ENCODE measurements at regions not wholly inside any gene's neighbourhood (a gene's known extent, or its start where the extent isn't known, plus 50 kb on each side); places are given as distances from the start of the nearest gene placed in this dataset.

DNA sequence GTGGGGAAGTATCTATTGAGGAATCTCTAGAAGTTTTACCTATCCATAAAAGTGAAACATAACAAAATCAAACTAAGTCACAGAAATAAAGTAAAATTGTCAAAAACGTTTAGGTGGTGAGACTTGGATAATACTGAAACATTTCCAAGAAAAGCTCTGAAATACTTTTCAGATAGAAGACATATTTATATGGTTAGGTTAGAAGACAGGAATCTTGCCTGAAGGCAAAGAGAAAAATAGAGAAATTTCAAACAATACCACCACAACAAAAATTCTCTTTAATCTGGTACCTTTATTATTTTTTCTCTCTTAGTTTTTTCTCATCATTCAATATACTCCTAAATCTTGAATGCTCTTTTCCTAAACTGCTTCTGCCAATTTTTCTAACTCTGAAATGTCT lies 222.7 kb upstream of the PLSCR5 start:
- no peak for FAIRE-seq

DNA sequence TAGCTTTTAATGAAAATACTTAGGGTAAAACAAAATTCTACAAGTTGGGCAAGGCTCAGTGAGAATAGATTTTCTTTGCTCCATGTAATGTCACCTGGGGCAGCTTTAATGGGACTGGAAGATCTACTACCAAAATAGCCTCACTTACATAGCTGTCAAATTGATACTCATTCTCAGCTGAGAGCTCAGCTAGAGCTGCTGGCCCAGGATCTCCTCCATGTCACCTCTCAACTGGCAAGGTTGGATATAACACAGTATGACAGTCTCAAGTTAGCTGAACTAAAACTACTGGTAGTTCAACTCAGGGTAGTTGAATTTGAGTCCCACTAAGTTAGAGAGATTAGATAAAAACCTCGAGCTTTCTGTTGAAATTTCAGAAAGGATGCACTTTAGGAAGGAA lies 218.5 kb upstream of the PLSCR5 start:
- FAIRE-seq = no peak

DNA sequence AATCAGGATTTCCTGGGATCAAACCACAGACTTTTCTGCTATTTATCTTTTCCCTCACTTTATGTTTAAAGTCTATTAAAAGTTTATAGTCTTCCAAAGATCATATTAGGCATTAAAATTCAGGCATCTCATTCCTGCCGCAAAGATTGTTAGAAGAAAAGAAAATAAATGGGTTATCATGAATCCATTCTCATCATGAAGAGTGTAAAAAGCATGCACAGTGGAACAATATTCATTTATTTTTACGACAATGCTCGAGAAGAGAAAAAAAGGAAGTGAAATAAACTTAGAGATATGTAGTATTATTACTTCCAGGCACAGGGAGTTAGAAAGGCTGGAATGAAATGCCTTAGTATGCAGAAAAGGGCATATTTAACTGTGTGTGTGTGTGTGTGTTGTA lies 213.7 kb upstream of the PLSCR5 start:
- FAIRE-seq = no peak

DNA sequence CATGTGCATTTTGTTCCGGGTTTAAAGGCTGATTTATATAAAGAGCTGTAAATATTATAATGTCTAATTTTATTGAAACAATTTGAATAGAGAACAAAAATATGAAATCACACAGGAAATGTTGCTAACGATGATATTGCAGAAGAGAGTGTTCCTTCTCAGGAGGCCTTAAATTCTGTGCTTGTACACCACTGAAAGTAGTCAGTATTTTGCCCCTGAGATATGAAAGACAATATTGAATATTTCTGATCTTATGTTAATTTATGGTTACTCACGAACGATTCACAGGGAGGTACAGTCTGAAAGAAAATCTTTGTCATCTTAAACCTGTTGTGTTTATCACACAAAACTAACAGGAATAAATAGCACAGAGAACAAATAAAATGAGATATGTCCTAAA lies 213.2 kb upstream of the PLSCR5 start:
- FAIRE-seq = no peak

DNA sequence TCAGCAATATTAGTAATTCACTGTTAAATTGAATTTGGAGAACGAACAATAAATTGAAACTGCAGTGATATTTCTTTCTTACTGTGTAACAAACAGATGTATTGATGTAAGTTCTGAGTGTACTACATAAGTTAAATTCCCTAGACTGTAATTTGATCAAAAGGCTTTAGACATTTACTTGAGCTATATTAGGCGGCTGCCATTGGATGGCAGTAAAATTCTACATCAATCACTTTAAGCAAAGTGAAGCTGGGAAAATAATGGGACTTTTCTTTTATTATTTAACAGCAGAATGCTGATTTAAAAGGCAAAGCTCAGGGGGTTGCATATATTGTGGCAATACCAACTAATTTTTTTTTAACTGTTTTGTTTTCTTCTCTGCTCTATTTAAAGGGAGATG lies 212.6 kb upstream of the PLSCR5 start:
- FAIRE-seq = no peak

DNA sequence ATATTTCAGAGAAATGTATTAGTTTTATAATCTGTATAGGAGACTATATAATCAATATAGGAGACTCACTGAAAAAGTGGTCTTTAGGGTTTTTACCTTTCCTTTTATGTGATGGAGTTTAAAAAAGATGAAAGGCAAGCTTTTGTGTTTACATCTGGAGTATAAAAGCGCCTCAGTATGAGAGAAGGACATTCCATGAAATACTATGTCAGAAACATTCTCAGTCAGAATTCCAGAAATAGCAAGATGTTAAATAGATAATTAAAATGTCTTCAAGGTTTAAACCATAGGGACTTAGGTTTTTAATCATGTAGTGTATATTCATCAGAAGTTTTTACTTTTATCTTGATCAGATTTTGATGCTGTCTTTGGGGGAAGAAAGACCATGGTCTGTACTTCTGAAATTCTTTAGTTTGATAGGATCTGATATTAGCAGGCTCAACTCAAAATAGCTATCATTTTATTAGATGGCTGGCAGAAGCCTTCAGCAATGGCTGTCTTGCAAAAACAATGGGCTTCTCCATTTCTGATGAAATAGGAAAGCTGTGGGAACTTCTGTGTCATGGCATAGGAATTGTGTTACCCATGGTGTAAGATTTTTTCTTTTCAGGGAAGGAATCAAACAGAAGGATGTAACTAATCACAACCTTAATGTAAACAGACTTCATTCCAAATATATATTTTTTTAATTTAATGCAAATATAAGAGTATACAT lies 209.6 kb upstream of the PLSCR5 start:
- FAIRE-seq = no peak

DNA sequence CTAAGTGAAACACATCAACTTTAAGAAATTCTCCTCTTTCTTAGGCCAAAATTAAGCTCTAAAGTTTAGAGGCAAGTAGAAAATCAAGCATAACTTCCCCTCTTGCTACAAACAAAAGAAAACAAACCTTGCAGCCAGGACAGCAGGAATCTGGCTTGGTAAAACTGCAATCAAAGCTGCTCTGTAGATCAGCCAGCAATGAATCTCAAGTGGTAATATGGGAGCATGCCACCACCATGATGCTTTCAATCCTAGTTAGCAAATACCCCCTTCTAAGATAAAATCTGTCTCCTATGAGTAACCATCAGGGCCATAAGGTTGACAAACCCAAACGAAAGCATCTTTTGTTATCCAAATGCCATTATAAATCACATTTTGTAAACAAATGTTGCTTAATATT lies 208.3 kb upstream of the PLSCR5 start:
- no peak for FAIRE-seq

DNA sequence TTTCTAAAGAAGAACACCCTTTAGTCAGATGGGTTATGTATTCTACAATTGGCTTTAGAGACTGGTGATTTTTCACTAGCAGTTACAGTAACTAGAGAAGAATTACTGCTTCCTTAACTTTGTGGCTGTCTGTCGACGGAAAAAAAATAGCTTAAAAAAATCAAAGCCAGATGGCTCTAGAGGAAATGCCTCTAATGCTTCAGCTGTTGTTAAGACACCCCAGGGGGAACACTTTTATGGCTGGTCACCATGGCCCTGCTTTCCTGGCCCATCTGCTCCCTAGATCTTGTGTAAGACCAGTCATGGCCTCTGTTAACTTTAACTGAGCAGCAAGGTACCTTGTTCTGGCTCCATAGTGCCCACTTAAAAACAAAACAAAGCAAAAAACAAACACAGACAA lies 198.6 kb upstream of the PLSCR5 start:
- FAIRE-seq = no peak

DNA sequence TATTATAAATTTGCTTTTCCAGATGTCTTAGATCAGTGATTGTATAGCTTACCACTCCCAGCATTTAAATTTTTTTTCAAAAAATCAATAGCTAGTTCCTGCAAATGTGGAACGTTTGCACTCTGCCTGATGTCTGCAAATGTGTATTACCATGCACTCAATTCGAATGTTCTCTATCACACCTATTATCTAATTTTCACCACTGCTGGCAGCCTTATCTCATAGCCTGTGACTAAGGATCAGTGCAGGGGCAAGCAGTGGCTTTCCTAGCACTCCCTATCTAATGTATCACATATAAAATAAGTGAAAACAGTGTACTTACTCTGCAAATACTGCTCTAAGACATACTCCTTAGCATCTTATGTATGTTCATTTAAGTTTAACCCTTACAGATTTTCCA lies 196.3 kb upstream of the PLSCR5 start:
- FAIRE-seq = no peak

DNA sequence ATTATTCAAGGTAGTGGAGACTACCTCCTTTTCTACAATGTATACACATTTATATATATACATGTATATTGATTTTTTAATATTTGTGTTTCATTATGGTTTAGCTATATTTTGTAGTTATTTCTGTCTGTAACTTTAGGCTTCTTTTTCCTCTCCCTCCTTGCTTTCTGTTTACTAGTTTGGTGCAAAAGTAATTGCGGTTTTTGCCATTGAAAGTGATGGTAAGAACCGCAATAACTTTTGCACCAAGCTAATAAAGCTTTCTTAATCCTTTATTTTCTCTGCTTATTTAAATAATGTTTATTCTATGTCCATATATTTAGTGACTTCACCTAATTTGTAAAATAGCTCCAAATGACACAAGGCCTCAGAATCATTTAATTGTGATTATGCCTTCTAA lies 195.3 kb upstream of the PLSCR5 start:
- no peak for FAIRE-seq

DNA sequence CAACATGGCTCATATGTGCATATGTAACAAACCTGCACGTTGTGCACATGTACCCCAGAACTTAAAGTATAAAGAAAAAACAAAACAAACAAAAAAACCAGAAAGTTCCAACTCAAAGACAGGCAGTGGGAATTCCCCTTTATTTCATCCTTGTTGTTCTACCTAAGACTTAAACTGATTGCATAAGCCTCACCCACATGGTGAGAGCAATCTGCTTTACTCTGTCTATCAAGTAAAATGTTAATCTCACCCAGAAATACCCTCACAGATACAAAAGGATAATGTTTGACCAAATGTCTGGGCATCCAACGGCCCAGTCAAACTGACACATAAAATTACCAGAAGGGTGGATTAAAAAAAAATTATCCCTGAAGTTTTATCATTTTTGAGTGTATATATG lies 190.9 kb upstream of the PLSCR5 start:
- FAIRE-seq = no peak

DNA sequence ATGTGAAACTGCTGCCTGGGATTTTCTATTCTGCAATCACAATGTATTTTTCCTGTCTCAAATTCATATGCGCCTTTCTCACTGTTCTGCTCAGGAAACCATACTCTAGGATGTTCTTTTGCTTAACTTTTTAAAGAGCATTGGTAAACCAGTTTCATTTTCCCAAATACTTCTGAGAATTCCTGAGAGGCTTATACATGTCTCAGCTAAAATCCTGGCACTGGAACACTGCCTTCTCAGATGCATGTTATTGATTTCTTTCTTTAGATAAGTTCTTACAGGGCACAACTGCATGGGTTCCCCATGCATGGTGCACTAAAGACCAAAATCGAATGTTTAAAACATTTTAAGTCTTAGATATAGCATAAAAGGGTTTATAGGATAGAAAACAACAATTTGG lies 178.3 kb upstream of the PLSCR5 start:
- FAIRE-seq = no peak

DNA sequence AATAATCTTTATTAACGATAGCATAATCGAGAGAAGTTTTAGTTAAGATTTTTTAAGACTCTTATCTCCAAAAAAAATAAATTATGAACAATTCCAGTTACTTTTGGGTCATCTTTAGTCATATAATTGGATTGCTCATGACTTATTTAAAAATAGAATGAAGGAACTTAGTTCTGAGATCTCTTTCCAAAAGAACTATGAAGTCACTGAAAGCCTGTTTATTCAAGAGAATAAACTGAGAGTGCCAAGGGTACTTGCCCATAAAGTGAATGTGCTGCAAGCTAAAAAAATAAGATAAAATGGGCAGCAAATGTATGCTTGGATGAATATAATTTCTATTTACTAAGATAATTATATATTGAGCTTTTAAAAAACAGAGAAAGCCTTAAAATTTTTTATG lies 176.5 kb upstream of the PLSCR5 start:
- no peak for FAIRE-seq

DNA sequence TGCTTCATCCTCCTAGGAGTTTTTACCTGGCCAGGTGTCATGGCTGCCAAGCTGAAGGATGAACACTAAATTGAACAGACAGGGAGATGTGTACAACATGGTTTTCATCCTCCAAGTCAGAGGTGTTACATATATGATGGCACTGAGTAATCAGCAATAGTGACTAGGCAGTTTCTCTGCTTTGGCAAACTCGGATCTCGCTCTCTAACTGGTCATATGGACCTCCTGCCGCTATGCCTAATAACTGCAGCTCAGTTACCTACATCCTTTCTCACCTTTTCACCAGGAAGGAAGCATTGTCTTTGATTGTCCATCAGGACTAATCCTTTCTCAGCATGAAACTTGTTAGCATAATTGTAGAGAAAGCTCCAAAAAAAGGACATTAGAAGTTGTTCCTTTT lies 175.9 kb upstream of the PLSCR5 start:
- FAIRE-seq = no peak

DNA sequence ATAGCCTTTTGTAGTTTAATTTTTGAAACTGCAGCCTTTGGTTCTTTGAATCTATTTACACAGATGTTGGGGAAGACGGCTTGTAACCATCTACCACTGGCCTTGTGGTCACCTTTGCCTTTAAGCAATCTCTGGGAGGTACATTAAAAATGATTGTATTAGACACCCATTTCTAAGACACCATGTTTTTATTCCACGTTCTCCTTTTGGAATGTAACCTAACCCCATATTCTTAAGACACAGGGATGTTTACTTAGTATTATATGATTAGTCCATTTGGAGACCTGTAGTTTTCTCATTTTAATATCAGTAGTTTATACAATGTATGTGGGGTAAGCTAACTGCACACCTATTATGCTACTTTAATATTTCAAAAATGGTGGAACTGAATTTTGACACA lies 175.1 kb upstream of the PLSCR5 start:
- FAIRE-seq = no peak

DNA sequence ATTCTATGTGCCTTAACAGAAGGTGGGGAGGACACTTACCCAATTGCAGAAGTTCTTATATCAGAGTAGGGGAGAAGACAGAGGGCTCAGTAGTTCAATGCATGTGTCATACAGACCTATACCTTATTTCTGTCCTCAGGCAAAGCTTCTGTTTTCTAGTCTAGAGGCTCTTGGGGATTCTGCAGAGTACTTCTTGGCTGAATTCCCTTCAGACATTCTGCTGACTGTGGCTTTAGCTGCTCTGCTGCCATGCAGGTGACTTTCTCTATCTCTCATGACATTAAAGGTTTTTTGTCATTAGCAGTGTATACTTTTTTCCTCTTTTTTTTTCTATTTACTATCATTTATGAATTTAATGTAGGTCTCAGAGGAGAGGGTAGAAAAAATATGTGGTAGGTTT lies 172.8 kb upstream of the PLSCR5 start:
- FAIRE-seq = no peak

DNA sequence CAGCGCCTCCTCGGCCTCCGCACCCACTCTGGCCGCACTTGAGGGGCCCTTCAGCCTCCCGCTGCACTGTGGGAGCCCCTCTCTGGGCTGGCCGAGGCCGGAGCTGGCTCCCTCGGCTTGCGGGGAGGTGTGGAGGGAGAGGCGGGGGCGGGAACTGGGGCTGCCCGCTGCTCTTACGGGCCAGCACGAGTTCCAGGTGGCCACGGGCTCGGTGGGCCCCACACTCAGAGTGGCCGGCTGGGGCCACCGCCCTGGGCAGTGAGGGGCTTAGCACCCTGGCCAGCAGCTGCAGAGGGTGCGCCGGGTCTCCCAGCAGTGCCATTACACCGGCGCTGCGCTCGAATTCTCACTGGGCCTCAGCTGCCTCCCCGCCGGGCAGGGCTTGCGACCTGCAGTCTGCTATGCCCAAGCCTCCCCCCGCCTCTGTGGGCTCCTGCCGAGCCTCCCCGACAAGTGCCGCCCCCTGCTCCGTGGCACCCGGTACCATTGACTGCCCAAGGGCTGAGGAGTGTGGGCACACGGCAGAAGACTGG lies 167.1 kb upstream of the PLSCR5 start:
- no peak for FAIRE-seq

DNA sequence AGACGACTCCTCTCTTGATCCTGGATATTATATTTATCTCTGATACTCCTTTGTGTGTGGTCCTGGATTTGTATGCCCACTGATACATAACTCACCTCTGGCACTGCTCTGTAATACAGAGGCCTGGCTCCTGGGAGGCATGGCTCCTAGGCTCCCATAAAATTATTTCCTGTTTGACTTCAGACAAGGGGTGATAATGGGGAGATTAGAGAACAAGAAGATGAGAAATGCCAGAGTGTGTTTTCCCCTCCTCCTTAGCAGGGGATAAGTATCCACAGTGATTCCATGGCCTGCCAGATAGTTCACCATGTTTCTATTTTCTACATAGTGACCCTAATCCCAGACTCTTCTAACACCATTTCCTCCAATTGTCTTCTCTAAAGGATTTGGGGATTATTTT lies 165.7 kb upstream of the PLSCR5 start:
- no peak for FAIRE-seq

DNA sequence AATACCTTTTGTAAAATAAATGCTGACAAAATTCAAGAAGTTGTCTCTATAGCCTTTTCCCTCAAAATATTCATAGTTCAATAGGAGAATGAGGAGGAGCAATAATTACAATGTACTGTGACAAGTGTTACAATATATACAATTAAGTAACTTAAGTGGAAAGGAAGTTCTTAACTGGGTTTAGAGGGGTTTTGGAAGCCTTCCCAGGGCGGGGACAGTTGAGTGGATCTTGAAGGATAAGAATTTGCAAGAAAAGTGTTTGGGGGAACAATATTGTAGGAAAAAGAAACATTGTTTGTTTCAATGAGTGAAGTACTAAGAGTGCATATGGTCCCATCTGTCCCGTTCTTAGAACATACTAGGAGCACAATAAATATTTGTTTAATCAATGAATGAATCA lies 165.2 kb upstream of the PLSCR5 start:
- FAIRE-seq = no peak

DNA sequence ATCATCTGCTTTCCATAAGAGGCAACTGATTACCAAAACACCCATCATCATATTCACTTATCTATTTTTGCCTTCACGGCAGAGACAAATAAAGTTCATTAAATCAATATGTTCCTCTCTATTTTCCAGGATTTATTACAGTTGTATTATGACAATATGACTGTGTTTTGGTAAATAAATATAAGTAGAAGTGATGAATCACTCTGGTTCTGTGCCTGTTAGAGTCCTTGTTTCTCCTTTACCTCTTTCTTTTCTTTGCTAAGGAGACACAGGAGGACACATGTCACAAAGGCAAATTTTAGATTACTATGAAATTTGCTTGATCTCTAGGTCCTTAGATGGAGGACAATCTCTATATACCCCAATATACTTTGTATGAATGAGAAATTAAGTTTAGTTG lies 152.6 kb upstream of the PLSCR5 start:
- no peak for FAIRE-seq

DNA sequence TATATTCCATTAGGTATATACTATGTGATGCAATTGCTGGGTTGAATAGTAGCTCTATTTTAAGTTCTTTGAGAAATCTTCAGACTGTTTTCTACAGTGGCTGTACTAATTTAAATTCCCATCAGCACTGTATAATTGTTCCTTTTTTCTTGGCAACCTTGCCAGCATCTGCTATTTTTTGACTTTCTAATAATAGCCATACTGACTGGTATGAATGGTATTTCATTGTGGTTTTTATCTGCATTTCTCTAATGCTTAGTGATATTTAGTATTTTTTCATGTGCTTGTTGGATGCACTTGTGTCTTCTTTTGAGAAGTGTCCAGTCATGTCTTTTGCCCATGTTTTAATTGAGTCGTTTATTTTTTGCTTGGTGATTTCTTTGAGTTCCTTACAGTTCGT lies 145.1 kb upstream of the PLSCR5 start:
- FAIRE-seq = no peak

DNA sequence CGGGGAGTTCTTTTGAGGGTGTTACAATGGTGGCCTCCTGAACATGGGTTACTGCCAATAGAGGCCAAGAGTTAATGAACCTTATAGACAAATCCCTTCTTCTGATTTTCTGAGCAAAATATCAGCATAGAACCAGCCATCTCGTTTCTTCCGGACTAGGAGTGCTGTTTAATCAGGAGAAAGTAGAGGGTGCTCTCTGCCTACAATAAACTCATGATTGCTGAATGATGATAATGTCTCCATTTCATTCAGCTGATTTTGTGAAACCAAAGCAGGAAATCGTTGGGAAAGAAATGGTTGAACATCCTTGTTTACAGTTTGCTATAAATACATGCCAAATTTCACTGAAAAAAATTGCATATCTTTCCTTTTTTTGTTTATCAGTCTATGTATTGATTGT lies 142.8 kb upstream of the PLSCR5 start:
- FAIRE-seq = no peak

DNA sequence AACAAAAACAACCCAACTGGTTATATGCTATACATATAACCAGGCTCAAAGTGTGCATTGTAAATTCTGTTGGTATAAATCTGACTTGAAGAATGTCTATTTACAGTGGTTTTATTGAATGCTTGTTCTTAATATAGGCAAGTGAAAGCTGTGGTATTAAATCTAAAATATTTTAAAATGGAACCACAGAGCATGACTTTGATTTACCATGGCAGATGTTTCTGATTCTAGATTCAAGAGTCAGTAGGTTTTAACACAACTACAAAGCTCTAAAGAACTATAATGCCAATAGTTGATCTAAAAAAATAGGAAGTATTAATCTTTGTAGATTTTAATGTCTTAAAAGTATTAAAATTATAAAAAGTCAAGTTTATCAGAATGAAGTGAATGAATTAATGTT lies 141.9 kb upstream of the PLSCR5 start:
- FAIRE-seq = no peak

DNA sequence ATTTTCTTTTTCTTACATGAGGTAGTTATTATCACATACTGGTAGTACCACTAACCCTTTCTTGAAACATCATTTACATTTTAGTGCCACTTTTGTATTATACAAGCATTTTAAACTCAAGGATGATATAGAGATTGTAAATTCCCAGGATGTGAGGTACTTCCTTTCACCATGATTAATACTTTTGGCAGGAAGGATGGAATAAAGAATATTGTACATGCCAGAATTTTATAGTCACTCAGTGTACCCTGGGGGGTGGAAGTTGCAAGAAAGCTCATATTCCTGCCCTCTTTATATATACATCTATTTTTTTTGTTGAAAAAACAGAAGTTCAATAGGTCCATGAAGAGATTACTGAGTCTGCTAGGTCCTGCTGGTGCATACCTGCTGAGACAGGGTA lies 141.0 kb upstream of the PLSCR5 start:
- no peak for FAIRE-seq

DNA sequence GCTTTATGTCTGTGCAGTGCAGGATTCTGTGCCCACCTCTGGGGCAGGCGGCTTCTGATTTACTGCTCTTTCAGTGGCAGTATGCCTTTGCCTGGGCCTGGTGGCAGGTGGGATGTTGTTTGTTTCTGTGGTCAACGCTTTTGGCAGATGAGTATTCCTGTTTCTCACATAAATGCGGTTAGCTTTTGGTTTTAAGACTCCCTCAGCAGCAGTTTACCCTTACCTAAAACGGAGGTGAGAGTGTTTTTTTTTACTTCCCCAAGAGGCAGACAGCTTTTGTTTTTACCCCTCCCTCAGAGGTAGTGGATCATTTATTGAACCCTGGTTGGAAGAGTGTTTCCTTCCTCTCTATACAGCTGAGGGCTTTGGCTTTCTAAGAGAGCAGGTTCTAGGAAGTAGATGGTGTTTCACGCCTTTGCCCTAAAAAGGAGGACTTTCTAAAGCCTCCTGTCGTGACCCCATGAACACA lies 134.1 kb upstream of the PLSCR5 start:
- FAIRE-seq = no peak

All from islet of Langerhans (tissue), 1 donor.